Liver (tissue), 8 donors: ENCODE measurements at regions not wholly inside any gene's neighbourhood (a gene's known extent, or its start where the extent isn't known, plus 50 kb on each side); places are given as distances from the start of the nearest gene placed in this dataset.

Experiments
- DNase-seq: peaks from one replicate; pipeline ENCODE4 v3.0.0-alpha.2; 2017; ENCODE audit warnings: low spot score
- H3K27ac ChIP-seq, 2 donors: one replicate each; pipeline ENCODE4 v1.7.0; 2013; ENCODE audit warnings: inconsistent platforms in 2 of 2, low read length in 2 of 2, control low read depth in 1 of 2, low read depth in 1 of 2, mild to moderate bottlenecking in 1 of 2
- H3K27me3 ChIP-seq, 4 donors: one replicate each; pipeline versions ENCODE4 v1.6.1 to v1.7.0; 2013; ENCODE audit warnings: low read length in 3 of 4, inconsistent platforms in 1 of 4, mild to moderate bottlenecking in 1 of 4, moderate library complexity in 1 of 4; ENCODE audit not compliant: control insufficient read depth in 4 of 4, insufficient read depth in 4 of 4
- H3K36me3 ChIP-seq, 4 donors: one replicate each; pipeline versions ENCODE4 v1.6.1 to v1.7.0; 2013; ENCODE audit warnings: low read length in 3 of 4, mild to moderate bottlenecking in 3 of 4, low read depth in 1 of 4, moderate library complexity in 1 of 4; ENCODE audit not compliant: control insufficient read depth in 4 of 4, insufficient read depth in 3 of 4
- H3K4me1 ChIP-seq, 4 donors: one replicate each; pipeline versions ENCODE4 v1.6.1 to v1.7.0; 2013; ENCODE audit warnings: low read length in 3 of 4, mild to moderate bottlenecking in 3 of 4, moderate library complexity in 1 of 4; ENCODE audit not compliant: control insufficient read depth in 4 of 4, insufficient read depth in 4 of 4
- H3K4me3 ChIP-seq, 3 donors: one replicate each; pipeline versions ENCODE4 v1.6.1 to v1.7.0; 2013; ENCODE audit warnings: low read length in 3 of 3, control low read depth in 1 of 3, low read depth in 1 of 3, mild to moderate bottlenecking in 1 of 3
- H3K9ac ChIP-seq, 2 donors: one replicate each; pipeline ENCODE4 v1.7.0; 2013; ENCODE audit warnings: low read length in 2 of 2, mild to moderate bottlenecking in 2 of 2, moderate library complexity in 2 of 2, control low read depth in 1 of 2, low read depth in 1 of 2
- H3K9me3 ChIP-seq, 4 donors: one replicate each; pipeline versions ENCODE4 v1.6.1 to v1.7.0; 2013; ENCODE audit warnings: low read length in 3 of 4; ENCODE audit not compliant: control insufficient read depth in 4 of 4
- FOXA1 ChIP-seq: IDR thresholded peaks from 2 replicates; pipeline ENCODE4 v1.6.1; 2016; ENCODE audit warnings: antibody characterized with exemption
- FOXA2 ChIP-seq: IDR thresholded peaks from 2 replicates; pipeline ENCODE4 v1.6.1; 2016; ENCODE audit warnings: antibody characterized with exemption
- GABPA ChIP-seq, 2 donors: IDR thresholded peaks in 1 of 2; conservative IDR thresholded peaks in 1 of 2; 2 replicates each; pipeline ENCODE4 v1.6.1; 2016; ENCODE audit warnings: antibody characterized with exemption in 2 of 2, mild to moderate bottlenecking in 1 of 2, moderate library complexity in 1 of 2
- HNF4A ChIP-seq, 2 donors: conservative IDR thresholded peaks; 2 replicates each; pipeline ENCODE4 v1.6.1; 2016; ENCODE audit warnings: antibody characterized with exemption in 2 of 2, mild to moderate bottlenecking in 2 of 2
- HNF4G ChIP-seq: IDR thresholded peaks from 2 replicates; pipeline ENCODE4 v1.6.1; 2016; ENCODE audit warnings: antibody characterized with exemption
- JUND ChIP-seq, 2 donors: IDR thresholded peaks; 2 replicates each; pipeline ENCODE4 v1.6.1; 2016; ENCODE audit warnings: antibody characterized with exemption in 2 of 2
- NR2F2 ChIP-seq: IDR thresholded peaks from 2 replicates; pipeline ENCODE4 v1.6.1; 2016; ENCODE audit warnings: antibody characterized with exemption
- RXRA ChIP-seq, 2 donors: IDR thresholded peaks; 2 replicates each; pipeline ENCODE4 v1.6.1; 2017 to 2018; ENCODE audit warnings: antibody characterized with exemption in 2 of 2, mild to moderate bottlenecking in 1 of 2
- TAF1 ChIP-seq: conservative IDR thresholded peaks from 2 replicates; pipeline ENCODE4 v1.6.1; 2016; ENCODE audit warnings: antibody characterized with exemption, mild to moderate bottlenecking
- YY1 ChIP-seq: IDR thresholded peaks from 2 replicates; pipeline ENCODE4 v1.6.1; 2016; ENCODE audit warnings: antibody characterized with exemption, mild to moderate bottlenecking
- WGBS: extraction: QIAGEN DNeasy Blood & Tissue Kit; methylation state at CpG from one replicate; pipeline ENCODE4 v1.1.7; 2013; 5-methylcytosine and 5-hydroxymethylcytosine counted together
- TF ChIP-seq, protein P1 (sequence below): IDR thresholded peaks from 2 replicates; pipeline ENCODE4 v1.6.1; 2016; ENCODE audit warnings: antibody characterized with exemption, mild to moderate bottlenecking
- TF ChIP-seq, protein P2 (sequence below): fragments of 150-350 bp; IDR thresholded peaks from 2 replicates; pipeline ENCODE4 v1.5.1; 2017; ENCODE audit warnings: improper control_type of control experiment, low read depth, low read length; ENCODE audit not compliant: missing input control
- TF ChIP-seq, protein P3 (sequence below): IDR thresholded peaks from 2 replicates; pipeline ENCODE4 v1.6.1; 2016; ENCODE audit warnings: antibody characterized with exemption
- TF ChIP-seq, protein P4 (sequence below): IDR thresholded peaks from 2 replicates; pipeline ENCODE4 v1.6.1; 2016; ENCODE audit warnings: antibody characterized with exemption
- donor health status: healthy.
- donor health status: healthy.
- donor health status: healthy.
- donor health status: healthy.
- donor health status: healthy.

DNA sequence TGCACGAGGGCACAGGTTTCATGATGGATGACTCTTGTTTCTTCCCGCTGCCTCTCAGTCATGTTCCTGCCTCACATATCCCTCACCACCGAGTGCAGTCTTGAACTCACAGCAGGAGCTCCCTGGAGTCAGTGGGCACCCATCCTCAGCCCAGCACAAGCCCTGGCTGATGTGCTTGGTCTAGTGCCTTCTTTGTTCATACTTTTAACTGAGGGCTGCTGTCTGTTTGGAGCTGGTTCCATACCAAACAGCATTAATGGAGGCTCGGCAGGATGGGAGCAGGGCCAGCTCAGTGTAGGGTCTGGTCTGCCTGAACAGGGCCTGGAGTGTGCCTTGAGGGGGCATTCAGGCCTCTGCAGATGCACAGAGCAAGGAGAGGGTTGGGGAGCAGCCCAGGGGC, 54.5 kb upstream of the GLI2 start:
- peaks cover 0 to 2% (median 0%) of the 10 kb centered on the region in 4 donors for H3K27me3 ChIP-seq
- no peak overlapping the region for H3K9ac ChIP-seq
- H3K9me3 ChIP-seq: no peaks in the 10 kb centered on the region
- no peaks in the 10 kb centered on the region for H3K36me3 ChIP-seq
- no peak overlapping the region for H3K4me3 ChIP-seq
- TF ChIP-seq, protein P1, sequence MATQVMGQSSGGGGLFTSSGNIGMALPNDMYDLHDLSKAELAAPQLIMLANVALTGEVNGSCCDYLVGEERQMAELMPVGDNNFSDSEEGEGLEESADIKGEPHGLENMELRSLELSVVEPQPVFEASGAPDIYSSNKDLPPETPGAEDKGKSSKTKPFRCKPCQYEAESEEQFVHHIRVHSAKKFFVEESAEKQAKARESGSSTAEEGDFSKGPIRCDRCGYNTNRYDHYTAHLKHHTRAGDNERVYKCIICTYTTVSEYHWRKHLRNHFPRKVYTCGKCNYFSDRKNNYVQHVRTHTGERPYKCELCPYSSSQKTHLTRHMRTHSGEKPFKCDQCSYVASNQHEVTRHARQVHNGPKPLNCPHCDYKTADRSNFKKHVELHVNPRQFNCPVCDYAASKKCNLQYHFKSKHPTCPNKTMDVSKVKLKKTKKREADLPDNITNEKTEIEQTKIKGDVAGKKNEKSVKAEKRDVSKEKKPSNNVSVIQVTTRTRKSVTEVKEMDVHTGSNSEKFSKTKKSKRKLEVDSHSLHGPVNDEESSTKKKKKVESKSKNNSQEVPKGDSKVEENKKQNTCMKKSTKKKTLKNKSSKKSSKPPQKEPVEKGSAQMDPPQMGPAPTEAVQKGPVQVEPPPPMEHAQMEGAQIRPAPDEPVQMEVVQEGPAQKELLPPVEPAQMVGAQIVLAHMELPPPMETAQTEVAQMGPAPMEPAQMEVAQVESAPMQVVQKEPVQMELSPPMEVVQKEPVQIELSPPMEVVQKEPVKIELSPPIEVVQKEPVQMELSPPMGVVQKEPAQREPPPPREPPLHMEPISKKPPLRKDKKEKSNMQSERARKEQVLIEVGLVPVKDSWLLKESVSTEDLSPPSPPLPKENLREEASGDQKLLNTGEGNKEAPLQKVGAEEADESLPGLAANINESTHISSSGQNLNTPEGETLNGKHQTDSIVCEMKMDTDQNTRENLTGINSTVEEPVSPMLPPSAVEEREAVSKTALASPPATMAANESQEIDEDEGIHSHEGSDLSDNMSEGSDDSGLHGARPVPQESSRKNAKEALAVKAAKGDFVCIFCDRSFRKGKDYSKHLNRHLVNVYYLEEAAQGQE: no peak
- no peak for TF ChIP-seq HNF4G
- TF ChIP-seq, protein P2, sequence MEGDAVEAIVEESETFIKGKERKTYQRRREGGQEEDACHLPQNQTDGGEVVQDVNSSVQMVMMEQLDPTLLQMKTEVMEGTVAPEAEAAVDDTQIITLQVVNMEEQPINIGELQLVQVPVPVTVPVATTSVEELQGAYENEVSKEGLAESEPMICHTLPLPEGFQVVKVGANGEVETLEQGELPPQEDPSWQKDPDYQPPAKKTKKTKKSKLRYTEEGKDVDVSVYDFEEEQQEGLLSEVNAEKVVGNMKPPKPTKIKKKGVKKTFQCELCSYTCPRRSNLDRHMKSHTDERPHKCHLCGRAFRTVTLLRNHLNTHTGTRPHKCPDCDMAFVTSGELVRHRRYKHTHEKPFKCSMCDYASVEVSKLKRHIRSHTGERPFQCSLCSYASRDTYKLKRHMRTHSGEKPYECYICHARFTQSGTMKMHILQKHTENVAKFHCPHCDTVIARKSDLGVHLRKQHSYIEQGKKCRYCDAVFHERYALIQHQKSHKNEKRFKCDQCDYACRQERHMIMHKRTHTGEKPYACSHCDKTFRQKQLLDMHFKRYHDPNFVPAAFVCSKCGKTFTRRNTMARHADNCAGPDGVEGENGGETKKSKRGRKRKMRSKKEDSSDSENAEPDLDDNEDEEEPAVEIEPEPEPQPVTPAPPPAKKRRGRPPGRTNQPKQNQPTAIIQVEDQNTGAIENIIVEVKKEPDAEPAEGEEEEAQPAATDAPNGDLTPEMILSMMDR: no peak
- no peak for TF ChIP-seq GABPA (IDR thresholded peaks at IDR 0.05 in 1 of 2, conservative IDR thresholded peaks at IDR 0.05 in 1 of 2)
- no peak for TF ChIP-seq FOXA2
- TF ChIP-seq, protein P3, sequence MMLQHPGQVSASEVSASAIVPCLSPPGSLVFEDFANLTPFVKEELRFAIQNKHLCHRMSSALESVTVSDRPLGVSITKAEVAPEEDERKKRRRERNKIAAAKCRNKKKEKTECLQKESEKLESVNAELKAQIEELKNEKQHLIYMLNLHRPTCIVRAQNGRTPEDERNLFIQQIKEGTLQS: no peak
- TF ChIP-seq, protein P4, sequence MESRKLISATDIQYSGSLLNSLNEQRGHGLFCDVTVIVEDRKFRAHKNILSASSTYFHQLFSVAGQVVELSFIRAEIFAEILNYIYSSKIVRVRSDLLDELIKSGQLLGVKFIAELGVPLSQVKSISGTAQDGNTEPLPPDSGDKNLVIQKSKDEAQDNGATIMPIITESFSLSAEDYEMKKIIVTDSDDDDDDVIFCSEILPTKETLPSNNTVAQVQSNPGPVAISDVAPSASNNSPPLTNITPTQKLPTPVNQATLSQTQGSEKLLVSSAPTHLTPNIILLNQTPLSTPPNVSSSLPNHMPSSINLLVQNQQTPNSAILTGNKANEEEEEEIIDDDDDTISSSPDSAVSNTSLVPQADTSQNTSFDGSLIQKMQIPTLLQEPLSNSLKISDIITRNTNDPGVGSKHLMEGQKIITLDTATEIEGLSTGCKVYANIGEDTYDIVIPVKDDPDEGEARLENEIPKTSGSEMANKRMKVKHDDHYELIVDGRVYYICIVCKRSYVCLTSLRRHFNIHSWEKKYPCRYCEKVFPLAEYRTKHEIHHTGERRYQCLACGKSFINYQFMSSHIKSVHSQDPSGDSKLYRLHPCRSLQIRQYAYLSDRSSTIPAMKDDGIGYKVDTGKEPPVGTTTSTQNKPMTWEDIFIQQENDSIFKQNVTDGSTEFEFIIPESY: no peak
- TF ChIP-seq HNF4A (conservative IDR thresholded peaks at IDR 0.05): no peak
- no peak for TF ChIP-seq RXRA (IDR thresholded peaks at IDR 0.05)
- TF ChIP-seq NR2F2: no peak
- DNase-seq: no peak
- peaks cover 0 to 4% (median 3%) of the 10 kb centered on the region in 4 donors for H3K4me1 ChIP-seq
- no peak overlapping the region for H3K27ac ChIP-seq
- WGBS: 71% methylated on average over 4 of the region's 4 CpGs

DNA sequence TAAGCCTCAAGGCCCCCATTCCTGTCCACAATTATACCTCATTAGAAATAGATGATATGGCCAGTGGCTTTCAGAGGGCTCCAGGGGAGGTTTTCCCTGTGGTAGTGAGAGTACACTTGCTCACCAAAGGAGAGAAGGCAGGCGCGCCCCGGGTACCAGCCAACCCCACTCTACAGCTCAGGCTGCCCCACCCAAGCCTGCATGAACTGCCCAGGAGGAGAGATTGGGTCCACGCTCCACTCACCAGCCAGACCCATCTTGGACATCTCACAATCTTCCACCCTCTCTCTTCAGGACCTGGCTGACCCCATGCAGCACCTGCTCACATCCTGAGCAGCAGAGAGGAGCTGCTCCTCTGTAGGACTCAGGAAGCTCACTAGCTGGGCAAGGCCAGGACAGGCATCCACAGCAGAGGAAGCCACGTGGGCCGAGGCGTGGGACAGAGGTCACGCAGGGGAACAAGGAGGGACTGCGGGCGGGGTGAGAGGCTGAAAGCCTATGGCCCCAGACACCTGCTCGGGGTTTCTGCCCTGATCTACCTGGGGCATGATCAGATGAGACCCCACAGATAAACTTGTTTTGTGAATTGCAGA, 53.9 kb upstream of the GLI2 start:
- Histone ChIP-seq H3K36me3 (no peaks in the 10 kb centered on the region), H3K27me3 (peaks cover 0 to 2% (median 0%) of the 10 kb centered on the region in 4 donors), H3K9ac (no peak overlapping the region), H3K27ac (no peak overlapping the region), H3K9me3 (no peaks in the 10 kb centered on the region), H3K4me1 (peaks cover 0 to 4% (median 3%) of the 10 kb centered on the region in 4 donors), H3K4me3 (no peak overlapping the region)
- no peak for DNase-seq
- 95% methylated on average over 11 of the region's 11 CpGs for WGBS
- TF ChIP-seq JUND (IDR thresholded peaks at IDR 0.05) (no peak), FOXA2 (no peak), NR2F2 (no peak), FOXA1 (no peak), TAF1 (no peak), YY1 (no peak), RXRA (IDR thresholded peaks at IDR 0.05) (no peak)
- TF ChIP-seq, protein P2: no peak
- TF ChIP-seq, protein P1: no peak
